Mammary epithelial cell (primary cell): ENCODE measurements at regions not wholly inside any gene's neighbourhood (a gene's known extent, or its start where the extent isn't known, plus 50 kb on each side); places are given as distances from the start of the nearest gene placed in this dataset.

Source experiments
- CTCF ChIP-seq, 2 donors: IDR thresholded peaks in 1 of 2; conservative IDR thresholded peaks in 1 of 2; 2 replicates each; pipeline ENCODE4 v1.5.1; 2011 to 2012; ENCODE audit warnings: inconsistent platforms in 2 of 2, low read length in 2 of 2, mild to moderate bottlenecking in 2 of 2, control low read depth in 1 of 2, low read depth in 1 of 2; ENCODE audit not compliant: insufficient read depth in 1 of 2; ENCODE audit errors: extremely low read depth in 1 of 2
- EZH2 ChIP-seq: IDR thresholded peaks from 2 replicates; pipeline ENCODE4 v1.6.1; 2012; ENCODE audit warnings: low read length, inconsistent platforms, borderline replicate concordance

GRCh38 chr5:171571663-171572062 lies 152.2 kb downstream of the FGF18 start:
- no peak for TF ChIP-seq CTCF (conservative IDR thresholded peaks at IDR 0.05 in 1 of 2, IDR thresholded peaks at IDR 0.05 in 1 of 2; ENCODE audit: extremely low read depth in 1 of 2, insufficient read depth in 1 of 2, low read depth in 1 of 2, low read length in 2 of 2)
- no peak for TF ChIP-seq EZH2
